ENCODE measurements at regions not wholly inside any gene's neighbourhood (a gene's known extent, or its start where the extent isn't known, plus 50 kb on each side); places are given as distances from the start of the nearest gene placed in this dataset.

DNA sequence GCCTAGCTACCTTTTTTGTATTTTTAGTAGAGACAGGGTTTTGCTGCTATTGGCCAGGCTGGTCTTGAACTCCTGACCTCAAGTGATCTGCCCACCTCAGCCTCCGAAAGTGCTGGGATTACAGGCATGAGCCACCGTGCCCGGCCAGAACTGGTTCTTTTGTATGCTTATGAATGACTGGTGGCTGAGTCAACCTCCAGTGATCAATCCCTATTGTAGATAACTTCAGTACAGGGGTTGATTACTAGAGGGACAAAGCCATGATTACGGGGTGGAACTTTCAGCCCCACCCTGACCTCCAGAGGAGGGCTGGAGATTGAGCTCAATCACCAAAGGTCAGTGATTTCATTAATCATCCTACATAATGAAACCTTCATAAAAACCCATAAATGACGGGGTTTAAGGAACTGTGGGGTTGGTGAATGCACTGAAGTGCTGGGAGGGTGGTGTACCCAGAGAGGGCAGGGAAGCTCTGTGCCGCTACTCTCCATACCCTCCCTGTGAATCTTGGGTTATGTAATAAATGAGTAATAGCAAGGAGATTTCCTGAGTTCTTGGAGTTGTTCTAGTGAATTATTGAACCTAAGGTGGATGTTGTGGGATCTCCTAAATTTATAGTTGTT lies 281.8 kb upstream of the CXCR4 start:
- no peak for DNase-seq

DNA sequence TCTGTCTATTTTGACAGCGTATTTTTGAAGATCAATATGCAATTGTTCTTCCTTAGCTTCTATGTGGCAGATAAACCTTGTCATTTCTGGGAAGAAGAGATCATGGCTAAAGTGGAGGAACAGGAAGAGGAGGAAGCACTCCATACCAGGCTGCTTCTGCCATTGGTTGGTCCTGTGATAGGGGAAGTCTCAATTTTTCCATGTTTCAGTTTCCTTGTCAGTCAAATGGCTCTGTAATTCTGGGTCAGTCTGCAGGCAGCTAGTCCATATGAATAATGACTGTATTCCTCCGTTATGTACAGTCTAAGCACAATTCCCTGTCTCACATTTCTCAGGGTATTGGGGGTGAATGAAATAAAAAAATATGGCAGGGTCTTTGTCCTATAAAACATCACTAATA lies 277.6 kb upstream of the CXCR4 start:
- no peak for DNase-seq

DNA sequence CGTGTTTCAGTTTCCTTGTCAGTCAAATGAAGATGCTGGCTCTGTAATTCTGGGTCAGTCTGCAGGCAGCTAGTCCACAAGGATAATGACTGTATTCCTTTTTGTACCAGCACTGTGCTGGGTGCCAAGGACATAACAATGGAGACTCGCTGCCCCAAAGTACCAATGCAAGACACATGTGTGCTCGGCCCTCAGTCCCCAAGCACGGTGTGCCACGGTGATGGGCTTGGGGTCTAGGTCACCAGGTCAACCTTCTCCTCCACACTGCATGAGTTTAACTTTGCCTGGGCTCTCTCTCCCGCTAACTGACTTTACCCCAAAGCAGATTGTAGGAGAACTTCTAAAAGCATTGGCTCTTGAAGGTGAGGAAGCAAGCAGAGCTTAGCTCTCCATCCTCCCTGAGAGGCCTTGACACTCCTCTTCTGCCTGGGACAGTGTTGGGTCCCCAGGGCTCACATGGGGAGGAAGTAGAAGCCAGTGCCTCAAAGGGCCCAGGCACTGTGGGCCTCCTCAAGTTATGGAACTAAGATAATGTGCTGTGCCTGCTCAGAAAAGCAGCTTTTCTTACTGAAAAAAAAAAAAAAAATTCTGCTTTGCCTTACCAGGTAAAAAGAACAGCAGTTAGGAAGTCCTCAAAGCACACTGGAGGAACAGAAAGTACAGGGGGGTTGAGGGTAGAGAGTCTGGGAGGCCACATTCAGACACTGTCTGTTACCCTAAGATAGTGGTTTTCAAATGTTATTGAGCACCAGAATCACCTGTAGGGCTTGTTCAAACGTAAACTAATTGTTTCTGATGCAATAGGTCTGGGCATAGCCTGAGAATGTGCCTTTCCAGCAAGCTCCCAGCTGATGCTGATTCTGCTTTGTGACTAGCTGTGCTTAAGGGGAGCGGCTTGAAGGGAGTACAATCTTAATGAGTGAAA lies 276.4 kb upstream of the CXCR4 start:
- no peak for DNase-seq

DNA sequence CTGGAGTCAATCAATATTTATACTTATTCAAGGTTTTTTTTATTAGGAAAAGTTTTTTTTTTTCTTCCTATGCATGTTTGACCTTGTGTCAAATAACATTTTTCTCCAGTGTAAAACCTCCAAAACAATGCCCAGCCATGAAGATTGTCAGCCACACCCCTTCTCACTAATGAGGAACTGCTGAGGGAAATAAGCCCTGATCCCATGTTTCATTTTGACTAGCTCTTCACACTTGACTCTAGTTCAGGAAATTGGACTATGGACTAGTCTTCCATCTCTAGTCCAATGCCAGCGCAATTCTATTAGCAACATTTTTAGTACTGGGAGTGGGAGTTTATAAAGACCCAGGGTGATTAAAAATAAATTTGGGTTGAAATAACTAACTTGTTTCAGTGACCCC lies 275.6 kb upstream of the CXCR4 start:
- DNase-seq: no peak

GRCh38 chr2:136392897-136393505 lies 275.1 kb upstream of the CXCR4 start:
- no peak for DNase-seq

- no peak for DNase-seq
Measured at GRCh38 chr2:136389809-136390208, 271.9 kb upstream of the CXCR4 start.

DNA sequence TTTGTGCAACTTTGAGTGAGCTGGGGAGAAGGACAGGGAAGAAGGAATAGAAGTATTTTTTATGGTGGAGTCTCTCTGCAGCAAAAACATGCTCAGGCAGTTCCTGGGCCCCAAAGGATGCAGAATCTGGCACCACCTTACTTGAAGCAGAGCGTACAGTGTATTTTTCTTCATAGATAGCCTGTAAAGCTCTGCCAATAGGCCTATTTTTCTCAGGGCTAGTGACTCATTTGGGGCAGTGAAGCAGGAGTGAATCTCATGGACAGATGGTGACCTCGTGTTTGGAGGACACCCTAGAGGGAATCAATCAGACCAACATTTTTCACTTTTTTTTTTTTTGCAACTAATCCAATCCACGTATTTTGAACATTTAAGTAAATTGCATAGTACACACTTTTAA lies 268.1 kb upstream of the CXCR4 start:
- DNase-seq: no peak

DNA sequence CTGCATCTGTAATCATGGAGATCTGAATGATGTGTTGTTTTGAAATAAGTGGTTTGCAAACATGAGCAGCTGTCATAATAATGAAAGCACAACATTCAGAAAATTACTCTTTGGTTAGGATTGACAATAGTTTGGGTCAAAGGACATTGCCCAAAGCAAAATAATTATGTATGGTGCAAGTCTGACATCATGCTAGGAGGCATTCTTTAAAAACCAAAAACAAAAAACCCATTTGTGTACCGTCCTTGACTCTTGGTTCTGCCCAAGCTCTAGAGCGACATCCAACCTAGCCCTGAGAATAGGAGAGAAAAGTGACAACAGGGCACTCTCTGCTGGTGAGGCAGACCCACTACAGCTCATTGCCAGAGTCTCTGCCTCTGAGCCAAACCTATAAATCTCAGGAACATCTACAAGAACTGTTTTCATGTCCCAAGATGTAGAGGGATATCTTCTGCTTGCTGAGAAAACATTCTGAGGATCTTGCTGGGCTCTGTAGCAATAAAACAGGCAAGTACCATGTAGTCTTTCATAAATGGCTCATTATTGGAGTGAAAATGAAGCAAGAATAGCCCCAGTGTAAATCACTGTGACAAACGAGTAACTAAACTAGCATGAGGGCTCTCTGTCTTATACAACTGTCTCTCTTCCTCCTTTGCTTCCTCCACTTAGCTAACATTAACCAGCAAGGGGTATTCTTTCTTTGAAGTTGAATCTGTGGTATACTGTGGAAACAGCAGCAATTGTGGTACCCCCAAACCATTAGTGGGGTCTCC lies 266.8 kb upstream of the CXCR4 start:
- DNase-seq: peak; percentile 19

DNA sequence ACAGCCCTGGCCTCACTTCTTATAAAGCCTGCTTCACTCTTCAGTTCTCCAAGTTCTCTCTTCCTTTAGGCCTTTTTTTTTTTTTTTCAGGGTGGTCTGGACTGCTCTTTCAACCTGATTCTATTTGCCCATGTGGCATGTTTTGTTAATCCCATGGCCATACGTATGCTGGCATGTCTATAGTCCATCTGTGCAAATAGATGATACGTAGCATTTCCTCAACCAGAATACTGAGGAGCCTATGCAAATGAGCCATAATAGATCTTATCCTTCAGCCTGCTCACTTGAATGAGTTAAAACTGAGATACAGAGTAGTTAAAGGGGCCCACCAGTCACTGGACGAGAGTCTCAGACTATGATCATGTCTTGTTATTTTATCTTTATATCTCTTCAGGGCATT lies 265.2 kb upstream of the CXCR4 start:
- DNase-seq: no peak

- no peak for DNase-seq
Measured at GRCh38 chr2:136381722-136382633, 264.0 kb upstream of the CXCR4 start.

DNA sequence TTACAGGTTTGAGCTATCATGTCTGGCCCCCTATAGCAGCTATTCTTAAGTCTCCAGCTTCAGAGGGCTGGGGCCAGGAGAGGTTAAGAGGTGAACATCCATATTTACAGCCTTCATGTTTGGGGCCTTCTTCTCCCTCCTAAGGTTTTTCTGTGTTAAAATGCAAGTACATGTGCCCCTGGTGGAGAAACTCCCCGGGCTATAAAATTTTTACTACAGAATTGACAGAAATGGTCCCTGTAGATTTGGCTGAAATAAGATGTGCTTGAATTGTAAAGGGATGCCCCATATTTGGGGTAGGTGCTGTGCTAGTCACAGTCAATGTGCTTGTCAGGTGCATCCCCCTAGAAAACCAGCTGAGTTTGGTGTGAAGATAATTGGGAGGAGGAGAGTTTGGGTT lies 263.3 kb upstream of the CXCR4 start:
- no peak for DNase-seq

DNA sequence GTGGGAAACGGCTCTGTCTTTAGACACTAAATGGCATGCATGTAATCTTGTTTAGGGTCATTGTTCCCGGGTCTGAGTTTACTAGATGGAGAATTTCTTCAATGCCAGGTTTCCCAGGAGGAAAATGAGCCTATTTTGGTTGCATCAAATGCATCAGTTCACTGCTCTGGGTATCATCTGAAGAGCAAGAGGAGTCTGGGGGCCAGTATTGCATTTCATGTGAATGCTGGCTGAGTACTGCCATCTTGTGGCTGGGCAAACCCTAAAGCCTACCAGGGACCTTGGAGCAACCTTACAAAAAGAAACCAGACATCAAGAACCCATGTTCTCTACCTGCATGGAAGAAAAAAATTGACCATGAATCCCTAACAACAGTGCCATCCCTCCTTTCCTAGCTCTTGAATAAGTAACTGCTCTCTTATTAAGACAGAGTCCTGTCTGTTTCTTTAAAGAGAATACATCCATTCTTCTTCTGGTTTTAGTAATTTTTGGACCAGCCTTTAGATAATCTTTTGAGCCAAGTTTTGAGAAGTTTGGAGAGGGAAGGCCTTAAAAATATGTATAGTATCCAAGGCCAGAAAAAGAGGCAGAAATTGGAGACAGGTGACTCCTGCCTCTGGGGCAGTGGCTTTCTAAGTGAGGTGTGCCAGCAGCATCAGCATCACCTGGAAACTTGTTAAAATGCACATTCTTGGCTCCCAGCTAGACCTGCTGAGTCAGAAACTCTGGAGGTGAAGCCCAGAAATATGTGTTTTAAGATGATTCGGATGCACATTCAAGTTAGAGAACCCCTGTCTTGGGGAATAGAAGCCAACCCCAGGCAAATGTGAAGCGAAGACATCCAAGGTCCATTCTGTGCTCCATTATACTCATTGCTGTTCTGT lies 261.0 kb upstream of the CXCR4 start:
- peak; percentile 26 for DNase-seq

- DNase-seq: no peak
Measured at GRCh38 chr2:136377423-136378382, 259.8 kb upstream of the CXCR4 start.

GRCh38 chr2:136376798-136377211 lies 258.9 kb upstream of the CXCR4 start:
- no peak for DNase-seq

DNA sequence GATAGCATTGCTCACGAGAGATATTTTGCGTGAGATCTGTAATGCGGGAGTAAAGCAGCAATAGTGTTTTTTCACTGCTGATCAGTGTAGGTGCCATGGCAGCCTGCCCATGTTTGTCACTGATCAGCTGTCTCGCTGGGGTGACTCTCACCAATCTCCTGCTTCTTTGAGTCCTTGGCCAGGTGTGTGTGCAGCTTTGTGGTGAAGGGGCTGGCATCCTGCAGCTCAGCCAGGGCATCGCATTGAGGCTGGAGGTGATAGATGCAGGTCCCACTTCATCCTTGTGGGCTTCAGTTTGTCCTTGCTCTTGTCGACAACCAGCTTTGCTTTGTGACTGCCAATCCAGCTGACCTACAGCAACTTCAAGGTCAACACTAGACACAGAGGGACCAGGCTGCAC lies 258.3 kb upstream of the CXCR4 start:
- DNase-seq: no peak

DNA sequence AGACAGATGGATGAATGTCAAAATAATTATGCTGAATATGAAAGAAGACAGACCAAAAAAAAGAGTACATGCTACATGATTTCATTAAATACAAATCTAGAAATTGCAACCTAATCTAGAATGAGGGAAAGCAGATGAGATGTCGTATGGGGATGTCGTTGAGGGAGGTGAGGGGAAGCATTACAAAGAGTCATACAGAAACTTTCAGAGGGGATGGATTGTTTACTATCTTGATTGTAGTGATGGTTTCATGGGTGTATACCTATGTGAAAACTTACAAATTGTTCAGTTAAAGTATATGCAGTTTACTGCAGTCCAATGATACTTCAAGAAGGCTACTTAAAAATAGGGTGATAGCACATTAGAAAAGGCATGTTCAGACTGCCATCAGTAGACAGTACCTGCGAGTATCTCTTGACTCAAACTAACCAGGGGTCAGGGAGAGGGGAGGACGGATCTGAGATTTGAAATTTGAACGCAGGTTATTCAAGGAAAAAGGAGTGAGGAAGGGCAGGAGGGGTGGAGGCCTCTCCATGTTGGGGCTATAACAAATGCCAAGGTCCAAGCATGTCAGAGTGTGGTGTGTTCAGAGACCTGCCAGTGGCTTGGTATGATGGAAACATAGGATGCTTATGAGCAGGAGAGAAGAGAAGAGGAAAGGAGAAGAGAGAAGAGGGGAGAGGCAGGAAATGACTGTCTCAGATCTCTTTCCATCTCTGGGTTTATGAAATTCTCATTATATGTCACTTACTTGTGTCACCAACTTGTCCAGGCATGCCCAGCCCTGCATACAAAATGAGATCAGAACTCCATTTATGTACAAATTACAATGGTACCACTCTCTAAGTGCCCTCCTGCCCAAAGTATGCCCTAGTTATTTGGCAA lies 257.3 kb upstream of the CXCR4 start:
- DNase-seq: no peak

DNA sequence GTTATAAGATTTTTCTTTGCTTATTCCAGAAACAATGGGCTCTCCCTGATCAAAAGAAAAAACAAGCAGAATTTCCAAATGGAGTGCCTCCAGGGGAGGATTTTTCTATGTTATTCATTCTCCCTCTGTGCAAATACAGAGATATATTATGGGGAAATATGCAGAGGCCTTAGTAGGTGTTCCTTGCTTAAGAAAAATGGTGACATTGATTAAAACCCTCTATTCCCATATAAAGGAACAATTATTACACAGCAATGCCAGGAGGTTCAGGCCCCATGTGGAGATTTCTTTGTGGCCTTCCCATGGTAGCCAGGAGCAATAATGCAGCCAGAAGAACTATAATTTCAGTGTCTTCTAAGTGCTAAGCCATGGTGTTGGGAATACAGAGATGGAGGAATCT lies 255.9 kb upstream of the CXCR4 start:
- no peak for DNase-seq

- no peak for DNase-seq
Measured at GRCh38 chr2:136373029-136373428, 255.1 kb upstream of the CXCR4 start.

GRCh38 chr2:136363900-136364299 lies 246.0 kb upstream of the CXCR4 start:
- DNase-seq: no peak
